Hindlimb muscle (tissue), 1 donor: ENCODE measurements at regions not wholly inside any gene's neighbourhood (a gene's known extent, or its start where the extent isn't known, plus 50 kb on each side); places are given as distances from the start of the nearest gene placed in this dataset.

Experiments
- DNase-seq: peaks from one replicate; pipeline ENCODE4 v3.0.0-alpha.2; 2013

- no peak for DNase-seq
These were observed 50.6 kb upstream of the TMEM244 start for GRCh38 chr6:129911732-129912131.
